ENCODE measurements at regions not wholly inside any gene's neighbourhood (a gene's known extent, or its start where the extent isn't known, plus 50 kb on each side); places are given as distances from the start of the nearest gene placed in this dataset.
"Not testable (repeated sequence)": the region's sequence is repeated elsewhere in the genome, so short reads cannot be mapped to it uniquely, and the experiment has no call there.

- H3K36me3 ChIP-seq (ENCODE audit: control insufficient read depth, insufficient read depth, low read length); H3K9ac ChIP-seq (ENCODE audit: insufficient read depth, low read length); DNase-seq (ENCODE audit: low read depth in 2 of 2); H3K79me2 ChIP-seq (ENCODE audit: control insufficient read depth, insufficient read depth, low read length); H3K9me3 ChIP-seq (ENCODE audit: control insufficient read depth, insufficient read depth, low read depth, low read length); H3K4me1 ChIP-seq (ENCODE audit: control insufficient read depth, extremely low read depth, insufficient read depth, low read length); H2AFZ ChIP-seq (ENCODE audit: low read length); H3K4me3 ChIP-seq (replicated peaks in 1 of 4; ENCODE audit: control extremely low read depth in 1 of 4, insufficient read depth in 1 of 4, low read depth in 3 of 4, low read length in 4 of 4); H3K4me2 ChIP-seq (ENCODE audit: extremely low read depth, insufficient read depth, low read length); H3K27me3 ChIP-seq (ENCODE audit: control insufficient read depth, insufficient read depth, low read length); H4K20me1 ChIP-seq (ENCODE audit: control insufficient read depth, extremely low read depth, insufficient read depth, low read length); H3K27ac ChIP-seq (ENCODE audit: insufficient read depth, low read length): not testable (repeated sequence)
Measured at GRCh38 chr1:206335875-206336846, 132.8 kb downstream of the SRGAP2 start.

- H2AFZ ChIP-seq (ENCODE audit: low read length); H3K79me2 ChIP-seq (ENCODE audit: control insufficient read depth, insufficient read depth, low read length); H3K27me3 ChIP-seq (ENCODE audit: control insufficient read depth, insufficient read depth, low read length); H3K9ac ChIP-seq (ENCODE audit: insufficient read depth, low read length); H3K4me3 ChIP-seq (replicated peaks in 1 of 4; ENCODE audit: control extremely low read depth in 1 of 4, insufficient read depth in 1 of 4, low read depth in 3 of 4, low read length in 4 of 4); H3K9me3 ChIP-seq (ENCODE audit: control insufficient read depth, insufficient read depth, low read depth, low read length); H3K36me3 ChIP-seq (ENCODE audit: control insufficient read depth, insufficient read depth, low read length); H3K4me2 ChIP-seq (ENCODE audit: extremely low read depth, insufficient read depth, low read length); H3K4me1 ChIP-seq (ENCODE audit: control insufficient read depth, extremely low read depth, insufficient read depth, low read length); H3K27ac ChIP-seq (ENCODE audit: insufficient read depth, low read length); H4K20me1 ChIP-seq (ENCODE audit: control insufficient read depth, extremely low read depth, insufficient read depth, low read length): not testable (repeated sequence)
- DNase-seq (ENCODE audit: low read depth in 2 of 2) = peak in 1 of 2 donors; percentile 39
Measured at GRCh38 chr1:206337024-206337423, 133.3 kb upstream of the IKBKE start.

- H3K9ac ChIP-seq (ENCODE audit: insufficient read depth, low read length); H3K4me2 ChIP-seq (ENCODE audit: extremely low read depth, insufficient read depth, low read length); H2AFZ ChIP-seq (ENCODE audit: low read length); H3K4me1 ChIP-seq (ENCODE audit: control insufficient read depth, extremely low read depth, insufficient read depth, low read length); H4K20me1 ChIP-seq (ENCODE audit: control insufficient read depth, extremely low read depth, insufficient read depth, low read length); H3K79me2 ChIP-seq (ENCODE audit: control insufficient read depth, insufficient read depth, low read length); H3K9me3 ChIP-seq (ENCODE audit: control insufficient read depth, insufficient read depth, low read depth, low read length); H3K27me3 ChIP-seq (ENCODE audit: control insufficient read depth, insufficient read depth, low read length); H3K27ac ChIP-seq (ENCODE audit: insufficient read depth, low read length); H3K36me3 ChIP-seq (ENCODE audit: control insufficient read depth, insufficient read depth, low read length); H3K4me3 ChIP-seq (replicated peaks in 1 of 4; ENCODE audit: control extremely low read depth in 1 of 4, insufficient read depth in 1 of 4, low read depth in 3 of 4, low read length in 4 of 4); DNase-seq (ENCODE audit: low read depth in 2 of 2): not testable (repeated sequence)
Measured at GRCh38 chr1:206350493-206351275, 119.6 kb upstream of the IKBKE start.

- not testable (repeated sequence) for H3K36me3 ChIP-seq (ENCODE audit: control insufficient read depth, insufficient read depth, low read length); DNase-seq (ENCODE audit: low read depth in 2 of 2); H3K4me2 ChIP-seq (ENCODE audit: extremely low read depth, insufficient read depth, low read length); H3K27me3 ChIP-seq (ENCODE audit: control insufficient read depth, insufficient read depth, low read length); H2AFZ ChIP-seq (ENCODE audit: low read length); H3K9me3 ChIP-seq (ENCODE audit: control insufficient read depth, insufficient read depth, low read depth, low read length); H4K20me1 ChIP-seq (ENCODE audit: control insufficient read depth, extremely low read depth, insufficient read depth, low read length); H3K4me3 ChIP-seq (replicated peaks in 1 of 4; ENCODE audit: control extremely low read depth in 1 of 4, insufficient read depth in 1 of 4, low read depth in 3 of 4, low read length in 4 of 4); H3K9ac ChIP-seq (ENCODE audit: insufficient read depth, low read length); H3K79me2 ChIP-seq (ENCODE audit: control insufficient read depth, insufficient read depth, low read length); H3K27ac ChIP-seq (ENCODE audit: insufficient read depth, low read length); H3K4me1 ChIP-seq (ENCODE audit: control insufficient read depth, extremely low read depth, insufficient read depth, low read length)
Measured at GRCh38 chr1:206351276-206352052, 118.8 kb upstream of the IKBKE start.

GRCh38 chr1:206356310-206356709 lies 114.0 kb upstream of the IKBKE start:
- H3K9me3 ChIP-seq (ENCODE audit: control insufficient read depth, insufficient read depth, low read depth, low read length); H3K36me3 ChIP-seq (ENCODE audit: control insufficient read depth, insufficient read depth, low read length); H3K4me1 ChIP-seq (ENCODE audit: control insufficient read depth, extremely low read depth, insufficient read depth, low read length); H2AFZ ChIP-seq (ENCODE audit: low read length); H3K9ac ChIP-seq (ENCODE audit: insufficient read depth, low read length); H3K27ac ChIP-seq (ENCODE audit: insufficient read depth, low read length); H3K4me2 ChIP-seq (ENCODE audit: extremely low read depth, insufficient read depth, low read length); H3K4me3 ChIP-seq (replicated peaks in 1 of 4; ENCODE audit: control extremely low read depth in 1 of 4, insufficient read depth in 1 of 4, low read depth in 3 of 4, low read length in 4 of 4); H4K20me1 ChIP-seq (ENCODE audit: control insufficient read depth, extremely low read depth, insufficient read depth, low read length); H3K79me2 ChIP-seq (ENCODE audit: control insufficient read depth, insufficient read depth, low read length); H3K27me3 ChIP-seq (ENCODE audit: control insufficient read depth, insufficient read depth, low read length): not testable (repeated sequence)
- peak; percentile 12 to 76 for DNase-seq (ENCODE audit: low read depth in 2 of 2)

- H3K27ac ChIP-seq (ENCODE audit: insufficient read depth, low read length); H3K9ac ChIP-seq (ENCODE audit: insufficient read depth, low read length); H3K4me1 ChIP-seq (ENCODE audit: control insufficient read depth, extremely low read depth, insufficient read depth, low read length); H3K36me3 ChIP-seq (ENCODE audit: control insufficient read depth, insufficient read depth, low read length); H3K4me2 ChIP-seq (ENCODE audit: extremely low read depth, insufficient read depth, low read length); H3K4me3 ChIP-seq (replicated peaks in 1 of 4; ENCODE audit: control extremely low read depth in 1 of 4, insufficient read depth in 1 of 4, low read depth in 3 of 4, low read length in 4 of 4); DNase-seq (ENCODE audit: low read depth in 2 of 2); H3K9me3 ChIP-seq (ENCODE audit: control insufficient read depth, insufficient read depth, low read depth, low read length); H3K79me2 ChIP-seq (ENCODE audit: control insufficient read depth, insufficient read depth, low read length); H2AFZ ChIP-seq (ENCODE audit: low read length); H4K20me1 ChIP-seq (ENCODE audit: control insufficient read depth, extremely low read depth, insufficient read depth, low read length); H3K27me3 ChIP-seq (ENCODE audit: control insufficient read depth, insufficient read depth, low read length): not testable (repeated sequence)
Measured at GRCh38 chr1:206357962-206358361, 112.3 kb upstream of the IKBKE start.
